GM23338 (cell line): ENCODE measurements at regions not wholly inside any gene's neighbourhood (a gene's known extent, or its start where the extent isn't known, plus 50 kb on each side); places are given as distances from the start of the nearest gene placed in this dataset.

Experiments used
- CTCF ChIP-seq, 2 experiments: fragments of 200-600 bp in 1 of 2; sonication (generic) in 1 of 2; conservative IDR thresholded peaks; 2 replicates each; pipeline versions ENCODE4 v1.5.1 to v1.6.1; 2016 to 2017; ENCODE audit warnings: antibody characterized with exemption in 2 of 2, low read depth in 2 of 2, mild to moderate bottlenecking in 2 of 2, moderate library complexity in 1 of 2
- ZNF331 ChIP-seq: fragments of 250-450 bp; sonication (Bioruptor Pico); IDR thresholded peaks from 2 replicates; pipeline ENCODE4 v1.5.0; 2020; ENCODE audit warnings: low read depth, mild to moderate bottlenecking, moderate library complexity

GRCh38 chr2:122032264-122032645 is 276.8 kb downstream of the TSN start:
- TF ChIP-seq CTCF (conservative IDR thresholded peaks at IDR 0.05; ENCODE audit: low read depth in 2 of 2), result no peak
- no peak for TF ChIP-seq ZNF331 (CRISPR knock-in tag)
